Activated T-cell treated with anti-CD3 and anti-CD28 coated beads for 4 hours (primary cell): ENCODE measurements at regions not wholly inside any gene's neighbourhood (a gene's known extent, or its start where the extent isn't known, plus 50 kb on each side); places are given as distances from the start of the nearest gene placed in this dataset.
"Not testable (repeated sequence)": the region's sequence is repeated elsewhere in the genome, so short reads cannot be mapped to it uniquely, and the experiment has no call there.

Source experiments
- DNase-seq: peaks from one replicate; pipeline ENCODE4 v3.0.0-alpha.2; 2020

GRCh38 chr21:28579986-28580550, 412.6 kb downstream of the LTN1 start:
- DNase-seq, result no peak

GRCh38 chr21:28568692-28569091, 424.0 kb downstream of the LTN1 start:
- DNase-seq, result no peak

DNA sequence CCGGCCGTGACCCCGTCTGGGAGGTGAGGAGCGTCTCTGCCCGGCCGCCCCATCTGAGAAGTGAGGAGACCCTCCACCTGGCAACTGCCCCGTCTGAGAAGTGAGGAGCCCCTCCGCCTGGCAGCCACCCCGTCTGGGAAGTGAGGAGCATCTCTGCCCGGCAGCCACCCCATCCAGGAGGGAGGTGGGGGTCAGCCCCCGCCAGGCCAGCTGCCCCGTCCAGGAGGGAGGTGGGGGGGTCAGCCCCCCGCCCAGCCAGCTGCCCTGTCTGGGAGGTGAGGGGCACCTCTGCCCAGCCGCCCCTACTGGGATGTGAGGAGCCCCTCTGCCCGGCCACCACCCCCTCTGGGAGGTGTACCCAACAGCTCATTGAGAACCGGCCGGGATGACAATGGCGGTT, 428.7 kb downstream of the LTN1 start:
- not testable (repeated sequence) for DNase-seq

GRCh38 chr21:28561772-28562171, 430.9 kb downstream of the LTN1 start:
- no peak for DNase-seq

DNA sequence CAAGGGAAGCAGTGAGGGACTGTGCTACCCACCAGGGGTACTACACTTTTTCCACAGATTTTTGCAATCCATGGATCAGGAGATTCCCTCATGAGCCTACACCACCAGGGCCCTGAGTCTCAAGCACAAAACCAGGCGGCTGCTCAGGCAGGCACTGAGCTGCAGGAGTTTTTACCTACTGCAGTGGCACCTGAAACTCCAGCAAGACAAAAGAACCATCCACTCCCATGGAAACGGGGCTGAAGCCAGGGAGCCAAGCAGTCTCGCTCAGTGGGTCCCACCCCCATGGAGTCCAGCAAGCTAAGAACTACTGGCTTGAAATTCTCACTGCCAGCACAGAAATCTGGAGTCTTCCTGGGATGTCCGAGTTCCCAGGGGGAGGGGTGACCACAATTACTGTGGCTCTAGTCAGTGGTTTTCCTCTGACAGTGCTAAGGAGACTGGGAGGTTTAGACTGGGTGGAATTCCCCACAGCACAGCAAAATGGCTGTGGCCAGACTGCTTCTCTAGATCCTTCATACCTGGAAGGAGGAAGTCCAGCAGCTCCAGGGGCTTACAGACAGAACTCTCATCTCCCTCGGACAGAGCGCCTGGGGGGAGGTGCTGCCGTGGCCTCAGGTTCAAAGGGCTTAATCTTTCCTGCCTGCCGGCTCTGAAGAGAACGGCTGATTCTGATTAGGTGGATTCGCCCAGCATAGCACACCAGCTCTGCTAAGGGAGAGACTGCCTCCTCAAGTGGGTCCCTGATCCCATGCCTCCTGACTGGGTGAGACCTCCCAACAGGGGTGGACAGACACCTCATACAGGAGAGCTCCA, 437.8 kb downstream of the LTN1 start:
- DNase-seq, result no peak

- DNase-seq, result no peak
These were observed 442.4 kb downstream of the LTN1 start for GRCh38 chr21:28550057-28550825.

DNA sequence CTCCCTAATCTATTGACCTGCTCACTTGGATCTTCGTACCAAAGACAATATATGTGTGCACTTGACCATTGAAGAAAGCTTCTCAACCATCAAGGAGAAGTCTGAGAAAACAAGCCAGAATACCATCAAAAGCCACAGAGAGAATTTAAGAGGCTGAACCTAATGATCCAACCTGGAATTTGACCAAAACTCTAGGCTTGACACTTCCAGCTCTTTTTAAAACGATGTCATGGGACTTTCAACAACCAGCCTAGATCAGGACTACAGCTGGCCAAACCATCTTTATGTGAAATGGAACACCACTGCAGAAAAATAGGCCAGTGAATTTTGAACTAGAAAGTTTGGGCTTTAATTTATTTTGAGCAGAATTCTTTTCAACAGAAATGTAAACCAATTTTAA, 444.4 kb downstream of the LTN1 start:
- no peak for DNase-seq

GRCh38 chr21:28547766-28548165, 444.9 kb downstream of the LTN1 start:
- DNase-seq, result no peak

- no peak for DNase-seq
These were observed 448.7 kb downstream of the LTN1 start for GRCh38 chr21:28543975-28544374.

GRCh38 chr21:28541371-28542112, 451.1 kb downstream of the LTN1 start:
- DNase-seq, result no peak

- no peak for DNase-seq
These were observed 452.2 kb downstream of the LTN1 start for GRCh38 chr21:28540514-28540913.

- no peak for DNase-seq
These were observed 453.1 kb downstream of the LTN1 start for GRCh38 chr21:28539623-28539988.

DNA sequence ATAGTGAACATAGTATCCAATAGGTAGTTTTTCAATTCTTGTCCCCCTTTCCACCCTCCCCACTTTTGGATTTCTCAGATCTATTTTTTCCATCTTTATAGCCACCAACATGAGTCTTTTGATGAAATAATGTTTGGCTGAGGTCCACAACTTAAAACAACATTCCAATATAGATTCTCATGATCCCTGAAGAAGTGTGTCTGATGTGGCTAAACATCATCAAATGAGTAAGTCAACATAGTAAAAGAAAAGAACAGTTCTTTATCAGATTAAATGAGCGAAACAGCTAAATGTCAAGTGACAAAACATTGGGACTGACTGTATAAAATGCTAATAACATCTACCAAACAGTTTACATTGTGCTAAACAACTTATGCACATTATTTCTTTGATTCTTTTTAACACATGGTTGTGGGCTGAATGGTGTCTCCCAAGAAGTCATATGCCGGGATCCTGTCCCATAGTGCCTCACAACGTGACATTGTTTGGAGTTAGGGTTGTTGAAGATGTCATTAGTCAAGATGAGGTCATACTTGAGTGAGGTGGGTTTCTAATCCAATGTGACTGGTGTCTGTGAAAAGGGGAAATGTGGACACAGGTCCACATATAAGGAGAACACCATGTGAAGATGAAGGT, 453.6 kb downstream of the LTN1 start:
- no peak for DNase-seq

GRCh38 chr21:28537371-28538079, 455.2 kb downstream of the LTN1 start:
- DNase-seq, result no peak

GRCh38 chr21:28532446-28532845, 460.2 kb downstream of the LTN1 start:
- no peak for DNase-seq

DNA sequence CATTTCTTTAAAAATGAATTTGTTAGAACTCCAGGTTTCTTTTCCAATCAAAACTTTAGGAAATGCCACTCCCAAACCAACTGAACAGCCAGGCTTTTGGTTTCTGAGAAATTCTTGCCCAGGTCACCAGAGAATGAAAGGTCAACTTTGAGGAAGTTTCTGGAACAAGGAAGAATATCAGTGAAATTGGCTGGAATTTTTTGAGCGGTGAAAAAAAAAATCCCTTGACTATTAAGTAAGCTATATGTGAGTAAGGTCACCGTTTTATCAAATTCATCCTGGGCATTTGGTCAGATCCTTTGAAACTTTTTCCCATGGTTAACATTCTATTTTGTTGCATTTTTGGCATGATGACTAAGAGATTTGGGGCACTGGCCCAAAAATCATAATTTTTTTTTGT, 469.3 kb downstream of the LTN1 start:
- DNase-seq, result no peak

GRCh38 chr21:28522014-28522799, 470.5 kb downstream of the LTN1 start:
- no peak for DNase-seq

DNA sequence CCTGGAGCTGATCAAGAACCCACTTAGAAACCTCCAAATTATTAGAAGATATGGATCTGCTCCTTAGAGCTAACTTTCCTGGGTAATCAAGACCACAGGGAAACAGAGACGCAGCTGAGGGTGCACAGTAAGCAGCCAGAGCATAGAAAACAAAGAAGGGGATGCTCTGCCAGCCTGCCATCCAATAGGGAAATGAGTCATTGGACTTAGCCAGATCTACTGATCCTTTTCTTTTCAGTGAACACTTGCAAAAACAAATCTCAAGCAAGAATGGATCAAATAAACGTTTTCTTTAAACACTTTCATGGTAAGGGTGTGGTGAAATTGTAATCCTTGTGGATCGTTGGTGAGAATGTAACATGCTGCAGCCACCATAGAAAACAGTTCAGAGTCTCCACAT, 474.0 kb downstream of the LTN1 start:
- no peak for DNase-seq

DNA sequence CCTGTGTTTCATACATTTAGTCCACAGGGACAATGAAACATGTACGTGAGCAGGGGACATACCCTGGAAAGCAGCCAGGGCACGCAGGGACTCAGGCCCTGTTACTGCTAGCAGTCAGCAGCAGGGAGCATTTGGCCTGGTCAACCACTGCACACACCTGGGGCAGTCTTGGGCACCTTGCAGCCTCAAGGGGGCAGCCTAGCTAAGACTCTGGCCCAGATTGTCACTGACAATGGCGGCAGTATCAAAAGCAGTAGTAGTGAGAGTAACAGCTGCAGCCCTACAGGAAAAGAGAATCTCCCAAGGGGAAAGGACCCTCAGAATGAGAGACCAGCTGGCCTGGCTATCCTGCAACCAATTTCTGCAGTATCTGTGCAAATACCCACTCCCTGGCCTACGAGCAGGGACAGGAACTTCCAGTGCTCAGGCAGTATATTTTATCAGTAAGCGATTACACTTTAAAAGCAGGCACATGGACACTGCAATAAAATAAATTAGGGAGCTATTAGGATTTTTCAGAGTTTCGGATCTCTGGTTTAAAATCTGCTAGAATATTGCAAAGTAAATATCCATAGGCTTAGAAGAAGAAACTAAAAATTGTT, 475.6 kb downstream of the LTN1 start:
- peak; percentile 30 for DNase-seq

- no peak for DNase-seq
These were observed 476.7 kb downstream of the LTN1 start for GRCh38 chr21:28516021-28516420.

GRCh38 chr21:28513428-28513827, 479.2 kb downstream of the LTN1 start:
- DNase-seq, result no peak
